Mammary epithelial cell (primary cell): ENCODE measurements at regions not wholly inside any gene's neighbourhood (a gene's known extent, or its start where the extent isn't known, plus 50 kb on each side); places are given as distances from the start of the nearest gene placed in this dataset.

Source experiments
- CTCF ChIP-seq, 2 donors: IDR thresholded peaks in 1 of 2; conservative IDR thresholded peaks in 1 of 2; 2 replicates each; pipeline ENCODE4 v1.5.1; 2011 to 2012; ENCODE audit warnings: inconsistent platforms in 2 of 2, low read length in 2 of 2, mild to moderate bottlenecking in 2 of 2, control low read depth in 1 of 2, low read depth in 1 of 2; ENCODE audit not compliant: insufficient read depth in 1 of 2; ENCODE audit errors: extremely low read depth in 1 of 2
- EZH2 ChIP-seq: IDR thresholded peaks from 2 replicates; pipeline ENCODE4 v1.6.1; 2012; ENCODE audit warnings: low read length, inconsistent platforms, borderline replicate concordance

GRCh38 chr1:229105822-229106525, 164.9 kb upstream of the RAB4A start:
- no peak for TF ChIP-seq CTCF (conservative IDR thresholded peaks at IDR 0.05 in 1 of 2, IDR thresholded peaks at IDR 0.05 in 1 of 2; ENCODE audit: extremely low read depth in 1 of 2, insufficient read depth in 1 of 2, low read depth in 1 of 2, low read length in 2 of 2)
- TF ChIP-seq EZH2: no peak
